HCT116 (cell line): ENCODE measurements at regions not wholly inside any gene's neighbourhood (a gene's known extent, or its start where the extent isn't known, plus 50 kb on each side); places are given as distances from the start of the nearest gene placed in this dataset.

ENCODE experiments used
- ATAC-seq: fragments of 200-7000 bp; cut with Tn5 transposase; 2 replicates; pipeline ENCODE4 v1.9.1; 2020; ENCODE audit warnings: mild to moderate bottlenecking, moderate library complexity
- BruUV-seq: library from RNA; stranded (reverse); fragments of 400-500 nt; replicated peaks from 2 replicates; lab custom pipeline; 2021; lab: Mats Ljungman, UMichigan
- CTCF ChIA-PET: fragments of 300-600 bp; sonication (Branson Sonifier 250); formaldehyde crosslinking; loops from one replicate; lab custom pipeline; 2021; ENCODE audit warnings: antibody characterized with exemption; lab: Charles Lee
- POLR2A ChIA-PET: fragments of 300-600, 350-600 bp; sonication (Branson Sonifier 250); formaldehyde crosslinking; loops from one replicate; lab custom pipeline; 2021; ENCODE audit warnings: antibody characterized with exemption; lab: Charles Lee
- RAD21 ChIA-PET, 2 experiments: fragments of 300-600 bp; sonication (Branson Sonifier 250); formaldehyde crosslinking; loops; one replicate each; lab custom pipeline; 2023; ENCODE audit warnings: low total read pairs in 2 of 2; ENCODE audit not compliant: uncharacterized antibody in 2 of 2, unreplicated experiment in 2 of 2, low non-redundant PET in 1 of 2; lab: Charles Lee
- DNase-seq: peaks from one replicate; pipeline ENCODE4 v3.0.0-alpha.2; 2010; ENCODE audit warnings: low read depth, low spot score
- H2AFZ ChIP-seq: fragments of 200-600 bp; shearing (Covaris generic), sonication (generic); 2 replicates; pipeline ENCODE4 v1.6.1; 2017; ENCODE audit warnings: low read depth, mixed run types, mixed read lengths, antibody characterized with exemption, low read length; ENCODE audit not compliant: poor library complexity, severe bottlenecking
- H3K27ac ChIP-seq: 2 replicates; pipeline ENCODE4 v1.5.1; 2012; ENCODE audit warnings: low read depth, low read length
- H3K27me3 ChIP-seq: fragments of 200-600 bp; sonication (generic); 2 replicates; pipeline ENCODE4 v1.6.1; 2016; ENCODE audit warnings: mixed run types, low read length, mixed read lengths; ENCODE audit not compliant: insufficient read depth
- H3K36me3 ChIP-seq, 2 experiments: fragments of 200-500 bp in 1 of 2; fragments of 200-600 bp in 1 of 2; sonication (Bioruptor generic) in 1 of 2; sonication (generic) in 1 of 2; 2 replicates each; pipeline versions ENCODE4 v1.5.1 to v1.6.1; 2014 to 2016; ENCODE audit warnings: low read length in 2 of 2, inconsistent platforms in 1 of 2, mixed read lengths in 1 of 2, mixed run types in 1 of 2; ENCODE audit not compliant: insufficient read depth in 2 of 2, control insufficient read depth in 1 of 2
- H3K4me1 ChIP-seq, 2 experiments: fragments of 200-600 bp in 1 of 2; sonication (generic) in 1 of 2; 2 replicates each; pipeline versions ENCODE4 v1.5.1 to v1.6.1; 2012 to 2017; ENCODE audit warnings: low read length in 2 of 2, inconsistent platforms in 1 of 2, mild to moderate bottlenecking in 1 of 2, mixed read lengths in 1 of 2, mixed run types in 1 of 2, moderate library complexity in 1 of 2; ENCODE audit not compliant: insufficient read depth in 2 of 2, control insufficient read depth in 1 of 2
- H3K4me2 ChIP-seq: fragments of 200-600 bp; sonication (generic); 2 replicates; pipeline ENCODE4 v1.6.1; 2017; ENCODE audit warnings: mixed run types, low read length, mixed read lengths
- H3K4me3 ChIP-seq, 2 experiments: fragments of 200-600 bp in 1 of 2; sonication (generic) in 1 of 2; replicated peaks in 1 of 2; 2 replicates each; pipeline ENCODE4 v1.5.1; 2011 to 2016; ENCODE audit warnings: low read length in 2 of 2, control low read depth in 1 of 2, low read depth in 1 of 2, mild to moderate bottlenecking in 1 of 2, mixed read lengths in 1 of 2, mixed run types in 1 of 2
- H3K79me2 ChIP-seq: fragments of 200-600 bp; sonication (generic); 2 replicates; pipeline ENCODE4 v1.6.1; 2017; ENCODE audit warnings: mild to moderate bottlenecking, mixed run types, low read length, moderate library complexity, mixed read lengths; ENCODE audit not compliant: insufficient read depth
- H3K9ac ChIP-seq: fragments of 200-600 bp; sonication (generic); 2 replicates; pipeline ENCODE4 v1.6.1; 2016; ENCODE audit warnings: low read length, mixed read lengths
- H3K9me2 ChIP-seq: fragments of 200-600 bp; sonication (generic), shearing (Covaris generic); 2 replicates; pipeline ENCODE4 v1.6.1; 2017; ENCODE audit warnings: mixed run types, mild to moderate bottlenecking, moderate library complexity; ENCODE audit not compliant: insufficient read depth
- H3K9me3 ChIP-seq, 2 experiments: fragments of 200-500 bp in 1 of 2; fragments of 200-600 bp in 1 of 2; sonication (Bioruptor generic) in 1 of 2; sonication (generic) in 1 of 2; 2 replicates each; pipeline ENCODE4 v1.6.1; 2014 to 2017; ENCODE audit warnings: low read length in 2 of 2, mixed read lengths in 2 of 2, inconsistent platforms in 1 of 2, low read depth in 1 of 2, mild to moderate bottlenecking in 1 of 2, mixed run types in 1 of 2, moderate library complexity in 1 of 2; ENCODE audit not compliant: control insufficient read depth in 1 of 2, insufficient read depth in 1 of 2
- H4K20me1 ChIP-seq: fragments of 200-600 bp; sonication (generic), shearing (Covaris generic); 2 replicates; pipeline ENCODE4 v1.6.1; 2017; ENCODE audit warnings: mixed run types, mild to moderate bottlenecking, moderate library complexity; ENCODE audit not compliant: insufficient read depth
- CBX3 ChIP-seq: IDR thresholded peaks from 2 replicates; pipeline ENCODE4 v1.6.1; 2012; ENCODE audit warnings: low read depth
- EGR1 ChIP-seq: IDR thresholded peaks from 2 replicates; pipeline ENCODE4 v1.6.1; 2012; ENCODE audit warnings: low read depth
- MAX ChIP-seq: IDR thresholded peaks from 2 replicates; pipeline ENCODE4 v1.6.1; 2012
- POLR2AphosphoS5 ChIP-seq: IDR thresholded peaks from 2 replicates; pipeline ENCODE4 v1.6.1; 2011; ENCODE audit warnings: mild to moderate bottlenecking, low read depth, low read length, moderate library complexity
- REST ChIP-seq: IDR thresholded peaks from 2 replicates; pipeline ENCODE4 v1.6.1; 2012; ENCODE audit warnings: low read depth
- SIN3A ChIP-seq: IDR thresholded peaks from 2 replicates; pipeline ENCODE4 v1.6.1; 2012; ENCODE audit warnings: low read depth
- YY1 ChIP-seq: IDR thresholded peaks from 2 replicates; pipeline ENCODE4 v1.6.1; 2011; ENCODE audit warnings: low read length, low read depth, moderate library complexity, mild to moderate bottlenecking; ENCODE audit not compliant: insufficient replicate concordance; ENCODE audit errors: extremely low read depth
- ZFX ChIP-seq: fragments of 450-650 bp; IDR thresholded peaks from 2 replicates; pipeline ENCODE4 v1.6.1; 2017
- intact Hi-C: fragments of 100-400 bp; cut with micrococcal nuclease; formaldehyde crosslinking; loops from 2 replicates; pipeline ENCODE4 v1.10.0; 2022
- TF ChIP-seq, protein P1 (sequence below): IDR thresholded peaks from 2 replicates; pipeline ENCODE4 v1.6.1; 2011; ENCODE audit warnings: mild to moderate bottlenecking, low read length, moderate library complexity; ENCODE audit not compliant: insufficient replicate concordance; ENCODE audit errors: extremely low read depth

GRCh38 chr12:92019491-92020277, 126.0 kb downstream of the BTG1 start:
- Histone ChIP-seq H3K36me3 (no peaks in the 10 kb centered on the region), H4K20me1 (no peaks in the 10 kb centered on the region), H3K4me2 (no peak overlapping the region), H3K9me2 (no peaks in the 10 kb centered on the region), H3K27ac (no peak overlapping the region), H2AFZ (no peak overlapping the region), H3K4me1 (no peaks in the 10 kb centered on the region)
- POLR2A ChIA-PET, result interaction anchor here (1.0 kb wide), 1 partner anchor 125 kb away, joined by 3 read pairs; no protein-coding TSS in a partner anchor
- intact Hi-C loops, result loop anchor here (5.0 kb wide), 1 partner anchor 223 kb away; no protein-coding TSS in a partner anchor
- TF ChIP-seq ZFX (no peak), CBX3 (no peak), POLR2AphosphoS5 (no peak)
- TF ChIP-seq, all 23 proteins: peak for 0
- H3K27me3 ChIP-seq, result no peaks in the 10 kb centered on the region
- no peaks in the 10 kb centered on the region for H3K9me3 ChIP-seq
- ChIA-PET CTCF (no interaction called here), RAD21 (no interaction called here)
- no peak overlapping the region for H3K9ac ChIP-seq
- BruUV-seq, result no TSS peak
- no peaks in the 10 kb centered on the region for H3K79me2 ChIP-seq
- DNase-seq (no peak), ATAC-seq (no peak)
- H3K4me3 ChIP-seq, result no peak overlapping the region

GRCh38 chr12:92012691-92013090, 133.0 kb downstream of the BTG1 start:
- Histone ChIP-seq H3K9me2 (no peaks in the 10 kb centered on the region), H3K9ac (no peak overlapping the region), H3K27ac (no peak overlapping the region), H3K4me1 (no peaks in the 10 kb centered on the region), H3K79me2 (no peaks in the 10 kb centered on the region), H3K36me3 (no peaks in the 10 kb centered on the region), H3K9me3 (no peaks in the 10 kb centered on the region), H4K20me1 (no peaks in the 10 kb centered on the region), H3K4me2 (no peak overlapping the region), H3K27me3 (no peaks in the 10 kb centered on the region), H3K4me3 (no peak overlapping the region), H2AFZ (no peak overlapping the region)
- no TSS peak for BruUV-seq
- no peak for TF ChIP-seq MAX
- no peak for TF ChIP-seq CBX3
- TF ChIP-seq ZFX, result no peak
- no peak for TF ChIP-seq REST
- TF ChIP-seq EGR1, result no peak
- no peak for TF ChIP-seq YY1
- TF ChIP-seq SIN3A, result no peak
- TF ChIP-seq, protein P1, sequence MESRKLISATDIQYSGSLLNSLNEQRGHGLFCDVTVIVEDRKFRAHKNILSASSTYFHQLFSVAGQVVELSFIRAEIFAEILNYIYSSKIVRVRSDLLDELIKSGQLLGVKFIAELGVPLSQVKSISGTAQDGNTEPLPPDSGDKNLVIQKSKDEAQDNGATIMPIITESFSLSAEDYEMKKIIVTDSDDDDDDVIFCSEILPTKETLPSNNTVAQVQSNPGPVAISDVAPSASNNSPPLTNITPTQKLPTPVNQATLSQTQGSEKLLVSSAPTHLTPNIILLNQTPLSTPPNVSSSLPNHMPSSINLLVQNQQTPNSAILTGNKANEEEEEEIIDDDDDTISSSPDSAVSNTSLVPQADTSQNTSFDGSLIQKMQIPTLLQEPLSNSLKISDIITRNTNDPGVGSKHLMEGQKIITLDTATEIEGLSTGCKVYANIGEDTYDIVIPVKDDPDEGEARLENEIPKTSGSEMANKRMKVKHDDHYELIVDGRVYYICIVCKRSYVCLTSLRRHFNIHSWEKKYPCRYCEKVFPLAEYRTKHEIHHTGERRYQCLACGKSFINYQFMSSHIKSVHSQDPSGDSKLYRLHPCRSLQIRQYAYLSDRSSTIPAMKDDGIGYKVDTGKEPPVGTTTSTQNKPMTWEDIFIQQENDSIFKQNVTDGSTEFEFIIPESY, result no peak
- ChIA-PET POLR2A (interaction anchor here (1.1 kb wide), 1 partner anchor 133 kb away, joined by 3 read pairs; the partner anchor contains the start of gene BTG1), CTCF (no interaction called here), RAD21 (no interaction called here)
- DNase-seq, result no peak
- intact Hi-C loops, result no loop called here
- ATAC-seq, result no peak
